Breast epithelium (tissue), 3 donors: ENCODE measurements at regions not wholly inside any gene's neighbourhood (a gene's known extent, or its start where the extent isn't known, plus 50 kb on each side); places are given as distances from the start of the nearest gene placed in this dataset.

ENCODE experiments used
- CTCF ChIP-seq, 3 donors: fragments of 450-650 bp; IDR thresholded peaks; one replicate each; pipeline ENCODE4 v1.5.1; 2016 to 2017; ENCODE audit warnings: antibody characterized with exemption in 3 of 3, mild to moderate bottlenecking in 3 of 3, moderate library complexity in 3 of 3
- POLR2A ChIP-seq: fragments of 450-650 bp; IDR thresholded peaks from one replicate; pipeline ENCODE4 v1.6.1; 2016; ENCODE audit warnings: antibody characterized with exemption, mild to moderate bottlenecking, moderate library complexity

- TF ChIP-seq CTCF (IDR thresholded peaks at IDR 0.05) (no peak), POLR2A (no peak)
Measured at GRCh38 chr13:73698859-73699258, 435.3 kb downstream of the KLF12 start.
